HUES64 (cell line): ENCODE measurements at regions not wholly inside any gene's neighbourhood (a gene's known extent, or its start where the extent isn't known, plus 50 kb on each side); places are given as distances from the start of the nearest gene placed in this dataset.

Experiments
- H3K27ac ChIP-seq: 2 replicates; pipeline ENCODE4 v1.7.0; 2013; ENCODE audit warnings: low read depth, low read length, inconsistent platforms
- H3K27me3 ChIP-seq: 2 replicates; pipeline ENCODE4 v1.6.1; 2013; ENCODE audit warnings: mild to moderate bottlenecking, low read length; ENCODE audit not compliant: insufficient read depth
- H3K36me3 ChIP-seq: 2 replicates; pipeline ENCODE4 v1.6.1; 2013; ENCODE audit warnings: mild to moderate bottlenecking, low read length; ENCODE audit not compliant: insufficient read depth
- H3K4me1 ChIP-seq: 2 replicates; pipeline ENCODE4 v1.6.1; 2013; ENCODE audit warnings: mild to moderate bottlenecking, low read length, moderate library complexity; ENCODE audit not compliant: insufficient read depth
- H3K4me3 ChIP-seq: 2 replicates; pipeline ENCODE4 v1.5.1; 2013; ENCODE audit warnings: mild to moderate bottlenecking, low read length, moderate library complexity
- H3K9ac ChIP-seq: 2 replicates; pipeline ENCODE4 v1.6.1; 2013; ENCODE audit warnings: mild to moderate bottlenecking, low read depth, low read length
- H3K9me3 ChIP-seq: 2 replicates; pipeline ENCODE4 v1.6.1; 2013; ENCODE audit warnings: low read depth, low read length; ENCODE audit not compliant: insufficient read depth
- WGBS: fragments of 150-250, 120-280 bp; methylation state at CpG from one replicate; pipeline ENCODE4 v1.1.7; 2013; ENCODE audit warnings: missing lambda C conversion rate; 5-methylcytosine and 5-hydroxymethylcytosine counted together

- Histone ChIP-seq H3K27ac (no peak overlapping the region), H3K36me3 (no peaks in the 10 kb centered on the region), H3K9ac (no peak overlapping the region), H3K4me3 (no peak overlapping the region), H3K9me3 (no peaks in the 10 kb centered on the region), H3K4me1 (no peaks in the 10 kb centered on the region), H3K27me3 (no peaks in the 10 kb centered on the region)
- WGBS: 88% methylated on average over 14 of the region's 14 CpGs
Measured at GRCh38 chr3:16101295-16102186, 72.9 kb upstream of the GALNT15 start.

- Histone ChIP-seq H3K9ac (no peak overlapping the region), H3K36me3 (no peaks in the 10 kb centered on the region), H3K4me1 (no peaks in the 10 kb centered on the region), H3K27me3 (no peaks in the 10 kb centered on the region), H3K27ac (no peak overlapping the region), H3K4me3 (no peak overlapping the region), H3K9me3 (no peaks in the 10 kb centered on the region)
- WGBS: 96% methylated on average over 2 of the region's 2 CpGs
Measured at GRCh38 chr3:16102187-16102561, 72.3 kb upstream of the GALNT15 start.

- H3K36me3 ChIP-seq: no peaks in the 10 kb centered on the region
- no peak overlapping the region for H3K9ac ChIP-seq
- no peak overlapping the region for H3K27ac ChIP-seq
- H3K4me1 ChIP-seq: no peaks in the 10 kb centered on the region
- H3K9me3 ChIP-seq: no peaks in the 10 kb centered on the region
- H3K4me3 ChIP-seq: no peak overlapping the region
- no peaks in the 10 kb centered on the region for H3K27me3 ChIP-seq
Measured at GRCh38 chr3:16102905-16103364, 71.5 kb upstream of the GALNT15 start.

- no peak overlapping the region for H3K27ac ChIP-seq
- H3K27me3 ChIP-seq: no peaks in the 10 kb centered on the region
- no peaks in the 10 kb centered on the region for H3K4me1 ChIP-seq
- 92% methylated on average over 3 of the region's 3 CpGs for WGBS
- H3K36me3 ChIP-seq: no peaks in the 10 kb centered on the region
- H3K4me3 ChIP-seq: no peak overlapping the region
- no peaks in the 10 kb centered on the region for H3K9me3 ChIP-seq
- H3K9ac ChIP-seq: no peak overlapping the region
Measured at GRCh38 chr3:16103472-16103871, 71.0 kb upstream of the GALNT15 start.

DNA sequence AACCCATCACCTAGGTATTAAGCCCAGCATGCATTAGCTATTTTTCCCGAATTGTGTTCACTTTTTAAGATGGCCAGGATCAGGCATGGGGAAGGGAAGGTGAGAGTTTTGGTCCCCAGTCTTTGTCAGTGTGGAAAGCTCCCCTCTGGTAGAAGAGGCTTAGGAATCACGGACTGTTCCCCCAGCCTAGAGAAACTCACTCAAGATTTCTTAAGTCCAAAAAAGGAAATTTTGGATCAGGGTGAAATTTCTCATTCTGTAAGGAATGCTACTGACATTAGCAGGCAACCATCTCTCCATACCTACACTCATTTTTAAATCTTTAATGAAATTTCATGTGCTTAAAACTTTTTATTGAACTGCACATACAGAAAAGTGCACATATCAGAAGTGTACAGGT is 70.3 kb upstream of the GALNT15 start:
- no peaks in the 10 kb centered on the region for H3K27me3 ChIP-seq
- H3K4me1 ChIP-seq: no peaks in the 10 kb centered on the region
- H3K4me3 ChIP-seq: no peak overlapping the region
- no peaks in the 10 kb centered on the region for H3K36me3 ChIP-seq
- H3K9me3 ChIP-seq: no peaks in the 10 kb centered on the region
- WGBS: 97% methylated on average over 2 of the region's 2 CpGs
- no peak overlapping the region for H3K27ac ChIP-seq
- no peak overlapping the region for H3K9ac ChIP-seq

- H3K4me3 ChIP-seq: no peak overlapping the region
- WGBS: 81% methylated on average over 1 of the region's 1 CpG
Measured at GRCh38 chr3:16106050-16106449, 68.4 kb upstream of the GALNT15 start.

GRCh38 chr3:16108424-16108823 is 66.1 kb upstream of the GALNT15 start:
- H3K4me1 ChIP-seq: no peaks in the 10 kb centered on the region
- 0 out of 2 replicates have a peak, but pooled peaks cover 2% of the 10 kb centered on the region for H3K9me3 ChIP-seq
- H3K36me3 ChIP-seq: no peaks in the 10 kb centered on the region
- no peak overlapping the region for H3K4me3 ChIP-seq
- no peak overlapping the region for H3K27ac ChIP-seq
- H3K27me3 ChIP-seq: no peaks in the 10 kb centered on the region
- no CpG with 5 or more reads among the region's 2 CpGs for WGBS
- no peak overlapping the region for H3K9ac ChIP-seq

More at GRCh38 chr3:16106050-16106449, 68.4 kb upstream of the GALNT15 start:
- Histone ChIP-seq H3K4me1 (no peaks in the 10 kb centered on the region), H3K36me3 (no peaks in the 10 kb centered on the region), H3K9me3 (no peaks in the 10 kb centered on the region), H3K27ac (no peak overlapping the region), H3K9ac (no peak overlapping the region), H3K27me3 (no peaks in the 10 kb centered on the region)

- Histone ChIP-seq H3K36me3 (no peaks in the 10 kb centered on the region), H3K27me3 (no peaks in the 10 kb centered on the region), H3K9ac (no peak overlapping the region), H3K4me1 (no peaks in the 10 kb centered on the region), H3K9me3 (0 out of 2 replicates have a peak, but pooled peaks cover 2% of the 10 kb centered on the region), H3K4me3 (no peak overlapping the region), H3K27ac (no peak overlapping the region)
- 87% methylated on average over 3 of the region's 3 CpGs for WGBS
Measured at GRCh38 chr3:16109929-16110328, 64.6 kb upstream of the GALNT15 start.

GRCh38 chr3:16112910-16113504 is 61.5 kb upstream of the GALNT15 start:
- Histone ChIP-seq H3K9me3 (0 out of 2 replicates have a peak, but pooled peaks cover 2% of the 10 kb centered on the region), H3K4me3 (no peak overlapping the region), H3K36me3 (no peaks in the 10 kb centered on the region), H3K27me3 (no peaks in the 10 kb centered on the region), H3K9ac (no peak overlapping the region), H3K27ac (no peak overlapping the region), H3K4me1 (no peaks in the 10 kb centered on the region)
- 93% methylated on average over 1 of the region's 1 CpG for WGBS

DNA sequence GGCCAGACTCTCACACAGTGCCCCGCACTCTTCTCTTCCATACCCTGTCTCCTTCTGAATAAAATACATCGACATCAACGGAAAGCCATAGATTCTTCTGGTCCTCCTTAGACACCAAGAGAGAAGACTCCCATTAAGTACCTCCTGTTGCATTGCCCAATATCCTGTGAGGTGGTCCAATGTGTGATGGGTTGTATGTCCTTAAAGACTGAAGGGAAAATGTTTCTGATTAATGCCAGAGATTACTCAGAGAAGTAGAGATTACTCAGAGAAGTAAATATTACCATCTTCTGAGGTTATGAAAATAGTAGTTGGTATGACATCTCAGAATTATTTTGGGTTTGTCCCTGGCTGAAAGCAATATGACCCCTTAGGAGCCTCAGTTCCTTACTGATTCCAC is 60.8 kb upstream of the GALNT15 start:
- H3K36me3 ChIP-seq: no peaks in the 10 kb centered on the region
- no peak overlapping the region for H3K9ac ChIP-seq
- H3K27me3 ChIP-seq: no peaks in the 10 kb centered on the region
- 0 out of 2 replicates have a peak, but pooled peaks cover 2% of the 10 kb centered on the region for H3K9me3 ChIP-seq
- WGBS: 96% methylated on average over 3 of the region's 3 CpGs
- H3K27ac ChIP-seq: no peak overlapping the region
- H3K4me1 ChIP-seq: no peaks in the 10 kb centered on the region
- no peak overlapping the region for H3K4me3 ChIP-seq

DNA sequence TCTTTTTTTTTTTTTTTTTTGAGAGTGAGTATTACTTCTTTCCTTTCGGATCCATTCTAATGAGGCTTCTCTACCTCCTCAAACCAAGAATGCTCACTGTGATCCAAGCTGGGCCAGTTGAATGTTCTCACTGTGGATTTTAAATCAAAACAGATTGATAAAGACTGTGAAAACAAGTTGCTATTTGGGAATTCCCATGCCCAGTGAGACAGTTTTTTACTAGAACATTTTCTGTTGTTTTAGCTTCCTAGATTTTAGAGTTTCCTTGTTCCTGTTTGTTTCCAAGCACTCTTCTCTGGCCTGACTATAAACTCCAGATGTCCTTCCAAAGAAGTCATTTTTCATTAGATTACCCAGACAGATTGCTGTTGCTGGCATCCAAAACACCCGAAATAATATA is 60.1 kb upstream of the GALNT15 start:
- 100% methylated on average over 1 of the region's 2 CpGs for WGBS
- Histone ChIP-seq H3K9ac (no peak overlapping the region), H3K4me3 (no peak overlapping the region), H3K27me3 (no peaks in the 10 kb centered on the region), H3K4me1 (no peaks in the 10 kb centered on the region), H3K36me3 (no peaks in the 10 kb centered on the region), H3K27ac (no peak overlapping the region), H3K9me3 (0 out of 2 replicates have a peak, but pooled peaks cover 2% of the 10 kb centered on the region)
